Chondrocyte (in vitro differentiated cells): ENCODE measurements at regions not wholly inside any gene's neighbourhood (a gene's known extent, or its start where the extent isn't known, plus 50 kb on each side); places are given as distances from the start of the nearest gene placed in this dataset.

ENCODE experiments used
- DNase-seq: peaks from one replicate; pipeline ENCODE4 v3.0.0; 2021; ENCODE audit warnings: mixed read lengths, low spot score
- H3K27ac Mint-ChIP-seq: one replicate; pipeline ENCODE4 v1.8.0; 2021; ENCODE audit warnings: mild to moderate bottlenecking, moderate library complexity, mixed read lengths; ENCODE audit not compliant: unreplicated experiment
- H3K27me3 Mint-ChIP-seq: 2 replicates; pipeline ENCODE4 v1.8.0; 2021; ENCODE audit warnings: low read depth, mixed read lengths
- H3K36me3 Mint-ChIP-seq: 2 replicates; pipeline ENCODE4 v1.8.0; 2021; ENCODE audit warnings: low read depth, mixed read lengths
- H3K4me1 Mint-ChIP-seq: 2 replicates; pipeline ENCODE4 v1.8.0; 2021; ENCODE audit warnings: low read depth, mild to moderate bottlenecking, mixed read lengths
- H3K4me3 Mint-ChIP-seq: one replicate; pipeline ENCODE4 v1.8.0; 2021; ENCODE audit warnings: mild to moderate bottlenecking, moderate library complexity, mixed read lengths; ENCODE audit not compliant: unreplicated experiment
- H3K9me3 Mint-ChIP-seq: 2 replicates; pipeline ENCODE4 v1.8.0; 2021; ENCODE audit warnings: low read depth, mixed read lengths
- CTCF ChIP-seq: fragments of 200-600 bp; sonication (generic); IDR thresholded peaks from 2 replicates; pipeline ENCODE4 v1.5.0; 2021; ENCODE audit warnings: antibody characterized with exemption, mild to moderate bottlenecking, moderate library complexity

- no peak overlapping the region for H3K4me3 Mint-ChIP-seq
- peaks cover 4% of the 10 kb centered on the region for H3K4me1 Mint-ChIP-seq
- H3K9me3 Mint-ChIP-seq = peaks cover 5% of the 10 kb centered on the region
- DNase-seq = no peak
- H3K27me3 Mint-ChIP-seq = no peaks in the 10 kb centered on the region
- TF ChIP-seq CTCF = no peak
- H3K36me3 Mint-ChIP-seq = no peaks in the 10 kb centered on the region
- no peak overlapping the region for H3K27ac Mint-ChIP-seq
Observed at GRCh38 chr2:220787251-220787650, 784.9 kb downstream of the EPHA4 start.

- DNase-seq = no peak
- Mint-ChIP-seq H3K4me1 (peaks cover 4% of the 10 kb centered on the region), H3K27me3 (no peaks in the 10 kb centered on the region), H3K36me3 (no peaks in the 10 kb centered on the region), H3K4me3 (no peak overlapping the region), H3K9me3 (peaks cover 5% of the 10 kb centered on the region), H3K27ac (no peak overlapping the region)
- no peak for TF ChIP-seq CTCF
Observed at GRCh38 chr2:220789961-220790360, 782.1 kb downstream of the EPHA4 start.

- TF ChIP-seq CTCF = no peak
- no peak for DNase-seq
- no peaks in the 10 kb centered on the region for H3K9me3 Mint-ChIP-seq
- H3K36me3 Mint-ChIP-seq = no peaks in the 10 kb centered on the region
- H3K4me1 Mint-ChIP-seq = no peaks in the 10 kb centered on the region
- H3K4me3 Mint-ChIP-seq = no peak overlapping the region
- H3K27ac Mint-ChIP-seq = no peak overlapping the region
- no peaks in the 10 kb centered on the region for H3K27me3 Mint-ChIP-seq
Observed at GRCh38 chr2:220795705-220796104, 776.4 kb downstream of the EPHA4 start.

- TF ChIP-seq CTCF = no peak
- Mint-ChIP-seq H3K36me3 (no peaks in the 10 kb centered on the region), H3K4me1 (peaks cover 22% of the 10 kb centered on the region), H3K27ac (no peak overlapping the region), H3K4me3 (no peak overlapping the region), H3K27me3 (no peaks in the 10 kb centered on the region), H3K9me3 (peaks cover 2% of the 10 kb centered on the region)
- no peak for DNase-seq
Observed at GRCh38 chr2:220811115-220811514, 761.0 kb downstream of the EPHA4 start.

- H3K36me3 Mint-ChIP-seq = no peaks in the 10 kb centered on the region
- TF ChIP-seq CTCF = no peak
- no peak overlapping the region for H3K27ac Mint-ChIP-seq
- peaks cover 4% of the 10 kb centered on the region for H3K9me3 Mint-ChIP-seq
- no peaks in the 10 kb centered on the region for H3K27me3 Mint-ChIP-seq
- peaks cover 22% of the 10 kb centered on the region for H3K4me1 Mint-ChIP-seq
- no peak overlapping the region for H3K4me3 Mint-ChIP-seq
- no peak for DNase-seq
Observed at GRCh38 chr2:220811952-220812570, 760.0 kb downstream of the EPHA4 start.
